Sigmoid colon (tissue), 6 donors: ENCODE measurements at regions not wholly inside any gene's neighbourhood (a gene's known extent, or its start where the extent isn't known, plus 50 kb on each side); places are given as distances from the start of the nearest gene placed in this dataset.
"Not testable (repeated sequence)": the region's sequence is repeated elsewhere in the genome, so short reads cannot be mapped to it uniquely, and the experiment has no call there.

ENCODE experiments used
- DNase-seq: peaks from one replicate; pipeline ENCODE4 v3.0.0-alpha.2; 2019
- H3K27ac ChIP-seq, 4 donors: fragments of 200-600 bp; sonication (generic); one replicate each; pipeline ENCODE4 v1.5.1; 2016 to 2019; ENCODE audit warnings: mild to moderate bottlenecking in 1 of 4
- H3K27me3 ChIP-seq, 3 donors: fragments of 200-600 bp; sonication (generic); one replicate each; pipeline ENCODE4 v1.5.1; 2019; ENCODE audit warnings: mild to moderate bottlenecking in 1 of 3
- H3K36me3 ChIP-seq, 4 donors: fragments of 200-600 bp; sonication (generic); one replicate each; pipeline ENCODE4 v1.5.1; 2016 to 2019
- H3K4me1 ChIP-seq, 4 donors: fragments of 200-600 bp; sonication (generic); one replicate each; pipeline ENCODE4 v1.5.1; 2017 to 2019
- H3K4me3 ChIP-seq, 4 donors: fragments of 200-600 bp; sonication (generic); one replicate each; pipeline ENCODE4 v1.5.1; 2017 to 2019; ENCODE audit warnings: mild to moderate bottlenecking in 2 of 4, moderate library complexity in 1 of 4
- H3K9me3 ChIP-seq, 4 donors: fragments of 200-600 bp in 3 of 4; sonication (generic) in 3 of 4; one replicate each; pipeline versions ENCODE4 v1.5.1 to v1.6.1; 2013 to 2019
- EP300 ChIP-seq, 4 donors: sonication (generic); formaldehyde crosslinking; IDR thresholded peaks; one replicate each; pipeline ENCODE4 v1.6.1; 2017; ENCODE audit warnings: antibody characterized with exemption in 4 of 4
- POLR2A ChIP-seq, 2 donors: fragments of 450-650 bp; IDR thresholded peaks; one replicate each; pipeline ENCODE4 v1.6.1; 2016; ENCODE audit warnings: antibody characterized with exemption in 2 of 2, mild to moderate bottlenecking in 2 of 2, moderate library complexity in 2 of 2
- POLR2AphosphoS5 ChIP-seq, 4 donors: sonication (generic); formaldehyde crosslinking; IDR thresholded peaks; one replicate each; pipeline ENCODE4 v1.6.1; 2017; ENCODE audit warnings: antibody characterized with exemption in 4 of 4
- WGBS, 2 donors: extraction: QIAGEN DNeasy Blood & Tissue Kit; methylation state at CpG; one replicate each; pipeline ENCODE4 v1.1.7; 2013; 5-methylcytosine and 5-hydroxymethylcytosine counted together
- intact Hi-C: fragments of 100-400 bp; cut with DNase I; formaldehyde crosslinking; loops from one replicate; pipeline ENCODE4 v1.15.1; 2023
- TF ChIP-seq, protein P1 (sequence below), 4 experiments: fragments of 450-650 bp in 3 of 4; fragments of 200-600 bp in 1 of 4; IDR thresholded peaks; one replicate each; pipeline ENCODE4 v1.5.1; 2016 to 2019; ENCODE audit warnings: antibody characterized with exemption in 4 of 4, mild to moderate bottlenecking in 3 of 4, moderate library complexity in 2 of 4
- donor health status: healthy with polysubstance abuse.
- donor health status: healthy.

DNA sequence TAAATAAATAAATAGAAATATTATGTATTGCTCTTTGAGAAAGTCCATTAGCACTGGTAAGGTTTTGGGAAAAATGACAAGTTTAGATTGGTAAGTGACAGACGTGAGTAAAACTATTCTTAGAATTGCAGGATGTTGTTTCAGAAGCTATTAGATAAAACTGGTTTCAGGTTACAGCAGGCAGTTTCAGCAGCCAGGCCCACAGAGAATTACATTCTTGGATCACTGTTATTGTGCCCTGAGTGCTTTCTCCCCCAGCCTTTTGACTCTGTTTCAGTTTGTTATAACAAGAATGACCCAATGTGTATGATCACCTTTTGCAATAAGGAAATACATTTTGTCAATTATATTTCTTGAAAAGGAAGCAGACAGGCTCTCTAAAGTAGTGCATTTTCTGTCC is 86.5 kb downstream of the DKK1 start:
- Histone ChIP-seq H3K27ac (no peak overlapping the region), H3K9me3 (no peaks in the 10 kb centered on the region), H3K4me1 (no peaks in the 10 kb centered on the region), H3K36me3 (no peaks in the 10 kb centered on the region), H3K4me3 (no peak overlapping the region), H3K27me3 (no peaks in the 10 kb centered on the region)
- no peak for DNase-seq
- WGBS, 2 donors: 50 to 59% methylated on average over 1 of the region's 1 CpG
- TF ChIP-seq, protein P1, sequence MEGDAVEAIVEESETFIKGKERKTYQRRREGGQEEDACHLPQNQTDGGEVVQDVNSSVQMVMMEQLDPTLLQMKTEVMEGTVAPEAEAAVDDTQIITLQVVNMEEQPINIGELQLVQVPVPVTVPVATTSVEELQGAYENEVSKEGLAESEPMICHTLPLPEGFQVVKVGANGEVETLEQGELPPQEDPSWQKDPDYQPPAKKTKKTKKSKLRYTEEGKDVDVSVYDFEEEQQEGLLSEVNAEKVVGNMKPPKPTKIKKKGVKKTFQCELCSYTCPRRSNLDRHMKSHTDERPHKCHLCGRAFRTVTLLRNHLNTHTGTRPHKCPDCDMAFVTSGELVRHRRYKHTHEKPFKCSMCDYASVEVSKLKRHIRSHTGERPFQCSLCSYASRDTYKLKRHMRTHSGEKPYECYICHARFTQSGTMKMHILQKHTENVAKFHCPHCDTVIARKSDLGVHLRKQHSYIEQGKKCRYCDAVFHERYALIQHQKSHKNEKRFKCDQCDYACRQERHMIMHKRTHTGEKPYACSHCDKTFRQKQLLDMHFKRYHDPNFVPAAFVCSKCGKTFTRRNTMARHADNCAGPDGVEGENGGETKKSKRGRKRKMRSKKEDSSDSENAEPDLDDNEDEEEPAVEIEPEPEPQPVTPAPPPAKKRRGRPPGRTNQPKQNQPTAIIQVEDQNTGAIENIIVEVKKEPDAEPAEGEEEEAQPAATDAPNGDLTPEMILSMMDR (IDR thresholded peaks at IDR 0.05): no peak
- TF ChIP-seq EP300 (IDR thresholded peaks at IDR 0.05): no peak
- intact Hi-C loops: no loop called here

DNA sequence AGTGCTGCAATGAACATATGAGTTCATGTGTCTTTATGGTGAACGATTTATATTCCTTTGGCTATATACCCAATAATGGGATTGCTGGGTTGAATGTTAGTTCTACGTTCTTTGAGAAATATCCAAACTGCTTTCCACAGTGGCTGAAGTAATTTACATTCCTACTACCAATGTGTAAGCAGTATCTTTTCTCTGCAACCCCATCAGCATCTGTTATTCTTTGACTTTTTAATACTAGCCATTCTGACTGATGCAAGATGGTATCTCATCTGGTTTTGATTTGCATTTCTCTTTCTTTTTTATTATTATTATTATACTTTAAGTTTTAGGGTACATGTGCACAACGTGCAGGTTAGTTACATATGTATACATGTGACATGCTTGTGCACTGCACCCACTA is 89.7 kb downstream of the DKK1 start:
- 80 to 85% methylated on average over 3 of the region's 3 CpGs for WGBS, 2 donors
- intact Hi-C loops, DNase-seq, H3K4me1 ChIP-seq, H3K4me3 ChIP-seq, H3K27ac ChIP-seq, H3K9me3 ChIP-seq, H3K27me3 ChIP-seq, H3K36me3 ChIP-seq: not testable (repeated sequence)

DNA sequence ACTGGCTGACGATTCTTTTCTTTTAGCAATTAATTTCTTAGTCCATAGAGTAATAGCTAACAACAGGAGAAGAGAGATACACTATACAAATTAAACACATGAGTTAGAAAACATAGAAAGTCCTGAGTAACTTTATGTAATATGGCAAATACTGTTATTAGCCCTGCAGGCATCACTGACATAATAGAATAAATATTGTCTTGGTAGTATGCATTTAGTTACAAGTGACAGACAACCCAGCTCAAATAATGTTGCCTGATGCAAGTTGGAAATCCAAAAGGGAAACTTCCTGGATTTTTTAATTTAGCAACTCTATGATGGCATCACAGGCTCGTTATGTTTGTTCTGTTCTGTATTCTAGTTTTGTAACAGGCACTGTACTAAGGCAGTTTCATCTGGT is 95.1 kb downstream of the DKK1 start:
- Histone ChIP-seq H3K4me3 (no peak overlapping the region), H3K27me3 (no peaks in the 10 kb centered on the region), H3K36me3 (no peaks in the 10 kb centered on the region), H3K27ac (no peak overlapping the region), H3K4me1 (no peaks in the 10 kb centered on the region), H3K9me3 (no peaks in the 10 kb centered on the region)
- 54 to 77% methylated on average over 2 of the region's 2 CpGs for WGBS, 2 donors
- TF ChIP-seq EP300 (IDR thresholded peaks at IDR 0.05) (no peak), POLR2A (IDR thresholded peaks at IDR 0.05) (no peak), POLR2AphosphoS5 (IDR thresholded peaks at IDR 0.05) (no peak)
- TF ChIP-seq, protein P1 (IDR thresholded peaks at IDR 0.05): no peak
- intact Hi-C loops: no loop called here
- DNase-seq: no peak

DNA sequence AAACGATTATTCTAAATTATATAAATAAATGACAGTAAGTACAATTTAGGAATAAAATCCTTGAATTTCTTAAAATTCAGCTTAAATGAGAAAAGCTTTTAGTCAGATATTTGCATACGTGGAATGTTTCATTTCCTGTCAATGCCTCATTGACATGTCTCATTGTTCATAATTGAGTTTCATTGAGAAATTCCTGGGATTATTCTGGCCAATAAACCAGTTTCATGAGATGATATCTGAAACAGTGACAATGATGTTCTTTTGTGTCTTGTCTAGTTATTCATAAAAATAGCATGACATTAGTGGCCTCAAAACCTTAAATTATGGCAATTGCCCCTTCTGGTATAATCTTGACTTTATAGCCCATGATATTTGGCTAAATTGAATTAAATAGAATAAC is 95.8 kb downstream of the DKK1 start:
- WGBS, 2 donors: 84 to 85% methylated on average over 2 of the region's 2 CpGs
- TF ChIP-seq, protein P1 (IDR thresholded peaks at IDR 0.05): no peak
- no peaks in the 10 kb centered on the region for H3K4me1 ChIP-seq
- no peaks in the 10 kb centered on the region for H3K36me3 ChIP-seq
- no peak overlapping the region for H3K4me3 ChIP-seq
- no peaks in the 10 kb centered on the region for H3K27me3 ChIP-seq
- H3K27ac ChIP-seq: no peak overlapping the region
- no peaks in the 10 kb centered on the region for H3K9me3 ChIP-seq
- no peak for DNase-seq
- intact Hi-C loops: no loop called here

DNA sequence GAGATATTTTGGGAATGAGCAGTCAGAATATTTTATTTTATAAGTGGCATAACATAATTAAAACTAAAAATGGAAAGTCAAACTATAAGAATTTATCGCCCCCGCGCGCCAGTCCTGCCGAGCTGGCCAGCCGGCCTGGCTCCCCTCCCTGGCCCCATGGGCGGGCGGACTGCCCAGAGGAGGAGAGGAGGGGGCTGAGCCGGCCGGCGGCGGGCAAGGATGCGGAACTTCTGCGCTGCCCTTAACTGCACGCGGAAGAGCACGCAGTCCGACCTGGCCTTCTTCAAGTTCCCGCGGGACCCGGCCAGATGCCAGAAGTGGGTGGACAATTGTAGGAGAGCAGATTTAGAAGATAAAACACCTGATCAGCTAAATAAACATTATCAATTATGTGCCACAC is 96.8 kb downstream of the DKK1 start:
- no peak for DNase-seq
- Histone ChIP-seq H3K4me1 (no peaks in the 10 kb centered on the region), H3K9me3 (no peaks in the 10 kb centered on the region), H3K36me3 (no peaks in the 10 kb centered on the region), H3K27ac (no peak overlapping the region), H3K27me3 (no peaks in the 10 kb centered on the region), H3K4me3 (no peak overlapping the region)
- WGBS, 2 donors: 85 to 90% methylated on average over 21 of the region's 21 CpGs
- intact Hi-C loops: no loop called here
- TF ChIP-seq, protein P1 (IDR thresholded peaks at IDR 0.05): no peak
- TF ChIP-seq EP300 (IDR thresholded peaks at IDR 0.05) (no peak), POLR2A (IDR thresholded peaks at IDR 0.05) (no peak), POLR2AphosphoS5 (IDR thresholded peaks at IDR 0.05) (no peak)
